ENCODE measurements at regions not wholly inside any gene's neighbourhood (a gene's known extent, or its start where the extent isn't known, plus 50 kb on each side); places are given as distances from the start of the nearest gene placed in this dataset.

- TF ChIP-seq STAT6 (CRISPR knock-in tag; IDR thresholded peaks at IDR 0.05; ENCODE audit: borderline replicate concordance) (no peak), KDM2A (CRISPR knock-in tag; IDR thresholded peaks at IDR 0.05; ENCODE audit: borderline replicate concordance, low read depth) (no peak), HNRNPLL (IDR thresholded peaks at IDR 0.05; ENCODE audit: low read depth, low read length, poor library complexity, severe bottlenecking) (no peak), FOSL2 (CRISPR knock-in tag; IDR thresholded peaks at IDR 0.05) (no peak), NFKBIZ (CRISPR knock-in tag; IDR thresholded peaks at IDR 0.05) (no peak), ZNF75D (CRISPR knock-in tag; IDR thresholded peaks at IDR 0.05; ENCODE audit: borderline replicate concordance) (no peak)
These were observed 381.6 kb upstream of the CNR1 start (continued) for GRCh38 chr6:88547768-88548167.

- H4K20me1 ChIP-seq (ENCODE audit: insufficient read depth, low read length), result no peaks in the 10 kb centered on the region
- no peak overlapping the region for H3K27ac ChIP-seq (ENCODE audit: extremely low read length, insufficient read depth, low read length)
- H3K9me3 ChIP-seq (ENCODE audit: low read length), result no peaks in the 10 kb centered on the region
- H3K9ac ChIP-seq (ENCODE audit: insufficient read depth, low read depth, low read length), result no peak overlapping the region
- TF ChIP-seq PITX1 (CRISPR knock-in tag; IDR thresholded peaks at IDR 0.05) (no peak), RFX1 (IDR thresholded peaks at IDR 0.05) (no peak), ZBTB26 (CRISPR knock-in tag; IDR thresholded peaks at IDR 0.05; ENCODE audit: borderline replicate concordance) (no peak), ZHX2 (IDR thresholded peaks at IDR 0.05; ENCODE audit: low read depth) (no peak), ZHX2 (CRISPR knock-in tag; IDR thresholded peaks at IDR 0.05; ENCODE audit: borderline replicate concordance) (no peak), ETS1 (CRISPR knock-in tag; IDR thresholded peaks at IDR 0.05) (no peak), KDM6A (CRISPR knock-in tag; IDR thresholded peaks at IDR 0.05; ENCODE audit: low read depth) (no peak)
- ChIA-PET POLR2A (no interaction called here), CTCF (ENCODE audit: low intra/inter-chr PET ratio, low total read pairs) (no interaction called here)
- H3K79me2 ChIP-seq (ENCODE audit: insufficient read depth, low read length), result no peaks in the 10 kb centered on the region
- DNase-seq (ENCODE audit: low spot score) (no peak), ATAC-seq (no peak), FAIRE-seq (no peak)
- no peaks in the 10 kb centered on the region for H3K36me3 ChIP-seq (replicated peaks in 1 of 2; ENCODE audit: control insufficient read depth in 1 of 2, insufficient read depth in 2 of 2, low read length in 2 of 2)
- H3K4me3 ChIP-seq (replicated peaks in 1 of 3; ENCODE audit: insufficient read depth in 1 of 3, low read depth in 2 of 3, low read length in 3 of 3), result no peak overlapping the region
- H3K27me3 ChIP-seq (ENCODE audit: control insufficient read depth in 1 of 2, insufficient read depth in 2 of 2, low read length in 2 of 2), result peaks cover 0 to 29% of the 10 kb centered on the region in 2 experiments; a peak in 1 of 5 replicates
- BruUV-seq (replicated peaks), result no TSS peak
- intact Hi-C loops (cut with micrococcal nuclease; ENCODE audit: unreplicated experiment), result no loop called here
- H3K4me1 ChIP-seq (ENCODE audit: insufficient read depth, low read length), result no peaks in the 10 kb centered on the region
- in situ Hi-C loops (cut with HindIII; ENCODE audit: extremely low pct_ligation_motif_present, low pct_unique_long_range_greater_than_20kb), result no loop called here
- H3K4me2 ChIP-seq (ENCODE audit: low read depth, low read length), result no peak overlapping the region
- H2AFZ ChIP-seq (ENCODE audit: low read length), result no peak overlapping the region
- 24% methylated on average over 4 of the region's 4 CpGs for WGBS (ENCODE audit: low lambda C conversion rate)
These were observed 379.8 kb upstream of the CNR1 start for GRCh38 chr6:88545991-88546390.
